GM23248 (cell line): ENCODE measurements at regions not wholly inside any gene's neighbourhood (a gene's known extent, or its start where the extent isn't known, plus 50 kb on each side); places are given as distances from the start of the nearest gene placed in this dataset.

ENCODE experiments used
- DNase-seq: peaks from one replicate; pipeline ENCODE4 v3.0.0-alpha.2; 2015
- H2AFZ ChIP-seq: fragments of 200-600 bp; sonication (generic); 2 replicates; pipeline ENCODE4 v1.6.1; 2016; ENCODE audit warnings: antibody characterized with exemption
- H3F3A ChIP-seq: fragments of 200-600 bp; sonication (generic); 2 replicates; pipeline ENCODE4 v1.6.1; 2016; ENCODE audit warnings: mild to moderate bottlenecking, antibody characterized with exemption, mixed run types; ENCODE audit not compliant: insufficient read depth
- H3K27ac ChIP-seq: fragments of 200-600 bp; sonication (generic); 2 replicates; pipeline ENCODE4 v1.5.1; 2016; ENCODE audit warnings: mild to moderate bottlenecking
- H3K27me3 ChIP-seq: fragments of 200-600 bp; sonication (generic); replicated peaks from 2 replicates; pipeline ENCODE4 v1.6.1; 2016; ENCODE audit warnings: mild to moderate bottlenecking; ENCODE audit not compliant: insufficient read depth
- H3K36me3 ChIP-seq: fragments of 200-600 bp; sonication (generic); 2 replicates; pipeline ENCODE4 v1.6.1; 2016; ENCODE audit warnings: low read depth, mild to moderate bottlenecking
- H3K4me1 ChIP-seq: fragments of 200-600 bp; sonication (generic); 2 replicates; pipeline ENCODE4 v1.6.1; 2016; ENCODE audit warnings: mild to moderate bottlenecking; ENCODE audit not compliant: insufficient read depth
- H3K4me2 ChIP-seq: fragments of 200-600 bp; sonication (generic); one replicate; pipeline ENCODE4 v1.6.1; 2016; ENCODE audit warnings: mild to moderate bottlenecking; ENCODE audit not compliant: unreplicated experiment
- H3K4me3 ChIP-seq: fragments of 200-600 bp; sonication (generic); 2 replicates; pipeline ENCODE4 v1.5.1; 2016; ENCODE audit warnings: mild to moderate bottlenecking
- H3K79me2 ChIP-seq: fragments of 200-600 bp; sonication (generic); 2 replicates; pipeline ENCODE4 v1.6.1; 2016; ENCODE audit warnings: mild to moderate bottlenecking; ENCODE audit not compliant: insufficient read depth
- H3K9ac ChIP-seq: fragments of 200-600 bp; sonication (generic); 2 replicates; pipeline ENCODE4 v1.6.1; 2016; ENCODE audit warnings: mild to moderate bottlenecking
- H3K9me2 ChIP-seq: fragments of 200-600 bp; sonication (generic); 2 replicates; pipeline ENCODE4 v1.6.1; 2016; ENCODE audit warnings: mixed run types, mild to moderate bottlenecking, moderate library complexity; ENCODE audit not compliant: insufficient read depth
- H3K9me3 ChIP-seq: fragments of 200-600 bp; sonication (generic); one replicate; pipeline ENCODE4 v1.6.1; 2017; ENCODE audit warnings: low read depth
- H4K20me1 ChIP-seq: fragments of 200-600 bp; sonication (generic); 2 replicates; pipeline ENCODE4 v1.6.0; 2016; ENCODE audit not compliant: insufficient read depth
- EZH2 ChIP-seq: fragments of 200-600 bp; sonication (generic); IDR thresholded peaks from 2 replicates; pipeline ENCODE4 v1.6.1; 2018; ENCODE audit warnings: antibody characterized with exemption, mild to moderate bottlenecking; ENCODE audit not compliant: insufficient read depth, poor library complexity, severe bottlenecking
- EZH2phosphoT487 ChIP-seq: fragments of 200-600 bp; sonication (generic); IDR thresholded peaks from 2 replicates; pipeline ENCODE4 v1.6.1; 2018; ENCODE audit warnings: antibody characterized with exemption, moderate library complexity, mild to moderate bottlenecking, low read depth; ENCODE audit not compliant: insufficient read depth
- WGBS, 2 experiments: methylation state at CpG; one replicate each; pipeline ENCODE4 v1.1.6; 2015 to 2017; ENCODE audit warnings: low lambda C conversion rate in 2 of 2, low coverage in 1 of 2; ENCODE audit errors: missing lambda C conversion rate in 2 of 2; 5-methylcytosine and 5-hydroxymethylcytosine counted together
- in situ Hi-C: fragments of 300-500 bp; cut with MboI; formaldehyde crosslinking; loops from 2 replicates; pipeline ENCODE4 v1.15.0; 2020

DNA sequence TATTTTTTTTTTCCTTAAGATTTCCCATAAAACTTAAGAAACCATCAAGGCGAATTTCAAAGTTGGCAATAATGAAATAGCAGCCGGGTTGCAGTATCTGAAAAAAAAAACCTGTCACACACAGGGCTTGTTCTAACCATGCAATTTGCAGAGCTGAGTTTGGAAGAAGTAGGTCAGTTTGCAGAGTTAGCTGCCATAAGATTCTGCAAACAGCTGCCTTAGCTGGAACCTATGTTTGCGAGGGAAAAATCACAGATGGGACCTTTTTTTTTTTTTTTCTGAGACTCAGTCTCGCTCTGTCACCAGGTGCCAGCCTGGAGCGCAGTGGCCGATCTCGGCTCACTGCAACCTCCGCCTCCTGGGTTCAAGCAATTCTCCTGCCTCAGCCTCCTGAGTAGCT lies 98.5 kb upstream of the HS3ST4 start:
- H3K36me3 ChIP-seq: no peaks in the 10 kb centered on the region
- no peaks in the 10 kb centered on the region for H3K27me3 ChIP-seq
- no peaks in the 10 kb centered on the region for H3F3A ChIP-seq
- H3K4me1 ChIP-seq: no peaks in the 10 kb centered on the region
- H4K20me1 ChIP-seq: no peaks in the 10 kb centered on the region
- H3K79me2 ChIP-seq: no peaks in the 10 kb centered on the region
- H3K4me2 ChIP-seq: no peak overlapping the region
- H3K9ac ChIP-seq: no peak overlapping the region
- no peak overlapping the region for H3K27ac ChIP-seq
- no peaks in the 10 kb centered on the region for H3K9me3 ChIP-seq
- TF ChIP-seq EZH2 (no peak), EZH2phosphoT487 (no peak)
- no peak for DNase-seq
- no peak overlapping the region for H2AFZ ChIP-seq
- no peaks in the 10 kb centered on the region for H3K9me2 ChIP-seq
- H3K4me3 ChIP-seq: no peak overlapping the region
- in situ Hi-C loops: no loop called here
- 19 to 34% methylated on average over 7 to 8 of the region's 8 CpGs for WGBS, 2 experiments

DNA sequence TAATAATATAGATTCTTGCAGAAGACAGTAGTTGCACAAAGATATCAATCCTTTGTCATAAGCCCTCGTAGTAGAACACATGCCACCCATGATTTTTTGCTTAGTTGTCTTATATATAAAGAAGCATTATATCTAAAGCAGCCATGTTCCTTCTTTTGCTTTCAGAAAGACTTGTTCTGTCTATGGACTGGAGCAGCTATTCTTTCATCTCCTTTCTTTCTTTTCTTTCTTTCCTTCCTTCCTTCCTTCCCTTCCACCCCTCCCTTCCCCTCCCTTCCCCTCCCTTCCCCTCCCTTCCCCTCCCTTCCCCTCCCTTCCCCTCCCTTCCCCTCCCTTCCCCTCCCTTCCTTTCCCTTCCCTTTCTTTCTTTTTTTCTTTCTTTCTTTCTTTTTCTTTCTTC lies 104.0 kb upstream of the HS3ST4 start:
- Histone ChIP-seq H3K4me3 (no peak overlapping the region), H3K27me3 (no peaks in the 10 kb centered on the region), H3K4me2 (no peak overlapping the region), H3K9me2 (no peaks in the 10 kb centered on the region), H2AFZ (no peak overlapping the region), H3K27ac (no peak overlapping the region), H4K20me1 (no peaks in the 10 kb centered on the region), H3K36me3 (no peaks in the 10 kb centered on the region), H3K79me2 (no peaks in the 10 kb centered on the region), H3K4me1 (no peaks in the 10 kb centered on the region), H3K9me3 (no peaks in the 10 kb centered on the region), H3K9ac (no peak overlapping the region), H3F3A (no peaks in the 10 kb centered on the region)
- TF ChIP-seq EZH2: no peak
- TF ChIP-seq EZH2phosphoT487: no peak
- in situ Hi-C loops: no loop called here
- WGBS, 2 experiments: 0% methylated on average over 1 of the region's 1 CpG
- no peak for DNase-seq

DNA sequence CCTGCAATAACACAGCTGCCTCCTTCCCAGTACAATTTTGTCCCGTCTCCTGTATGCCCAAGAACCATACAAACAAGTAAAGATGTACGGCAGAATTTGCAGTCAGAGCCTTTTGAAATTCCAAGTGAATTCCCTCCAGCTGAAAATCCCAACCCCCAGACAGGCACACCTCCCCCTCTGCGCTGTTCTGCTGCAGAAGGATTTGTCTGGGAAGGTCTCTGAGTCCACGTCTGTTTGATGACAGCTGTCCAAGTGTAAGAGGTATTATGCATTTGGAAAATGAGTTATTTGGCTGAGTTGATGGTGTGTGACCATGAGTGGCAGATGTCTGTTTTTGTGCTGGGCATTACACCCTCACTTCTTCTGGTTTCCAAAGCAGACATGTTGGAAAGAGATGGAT lies 104.9 kb upstream of the HS3ST4 start:
- no peaks in the 10 kb centered on the region for H3K27me3 ChIP-seq
- WGBS, 2 experiments: 12 to 16% methylated on average over 4 of the region's 4 CpGs

DNA sequence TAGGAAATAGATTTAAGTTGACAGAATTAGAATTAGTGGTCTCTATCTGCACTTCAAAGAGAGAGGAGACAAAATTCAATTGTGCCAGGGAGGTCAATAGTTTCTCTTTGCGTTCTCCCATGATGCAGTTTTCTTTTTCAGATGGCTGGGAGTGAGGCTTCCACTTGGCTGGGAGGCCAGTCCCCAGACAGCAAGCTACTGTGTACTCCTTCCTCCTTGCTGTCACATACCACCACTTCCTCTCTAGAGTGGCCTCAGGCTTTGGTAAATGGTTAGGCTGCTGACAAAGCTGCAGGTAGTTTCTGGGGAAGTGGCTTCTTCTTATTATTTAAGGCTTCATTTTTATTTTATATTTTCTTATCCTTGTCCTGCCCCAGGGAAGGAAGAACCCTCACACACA lies 106.2 kb upstream of the HS3ST4 start:
- no peaks in the 10 kb centered on the region for H3K9me3 ChIP-seq
- H4K20me1 ChIP-seq: no peaks in the 10 kb centered on the region
- H3K4me2 ChIP-seq: no peak overlapping the region
- no peak overlapping the region for H3K27ac ChIP-seq
- no peak overlapping the region for H3K9ac ChIP-seq
- no peaks in the 10 kb centered on the region for H3F3A ChIP-seq
- H3K27me3 ChIP-seq: no peaks in the 10 kb centered on the region
- no peak overlapping the region for H2AFZ ChIP-seq
- no peaks in the 10 kb centered on the region for H3K4me1 ChIP-seq
- H3K36me3 ChIP-seq: no peaks in the 10 kb centered on the region
- no peaks in the 10 kb centered on the region for H3K9me2 ChIP-seq
- no peak for DNase-seq
- TF ChIP-seq EZH2 (no peak), EZH2phosphoT487 (no peak)
- in situ Hi-C loops: no loop called here
- no peak overlapping the region for H3K4me3 ChIP-seq
- 25 to 31% methylated on average over 1 of the region's 1 CpG for WGBS, 2 experiments
- no peaks in the 10 kb centered on the region for H3K79me2 ChIP-seq

More for the DNA sequence above, 104.9 kb upstream of the HS3ST4 start:
- Histone ChIP-seq H3K36me3 (no peaks in the 10 kb centered on the region), H3K79me2 (no peaks in the 10 kb centered on the region), H3K4me1 (no peaks in the 10 kb centered on the region), H3K4me2 (no peak overlapping the region), H4K20me1 (no peaks in the 10 kb centered on the region), H2AFZ (no peak overlapping the region), H3K9me3 (no peaks in the 10 kb centered on the region), H3K9ac (no peak overlapping the region), H3K4me3 (no peak overlapping the region), H3K9me2 (no peaks in the 10 kb centered on the region), H3K27ac (no peak overlapping the region), H3F3A (no peaks in the 10 kb centered on the region)
- in situ Hi-C loops: no loop called here
- TF ChIP-seq EZH2 (no peak), EZH2phosphoT487 (no peak)
- no peak for DNase-seq

DNA sequence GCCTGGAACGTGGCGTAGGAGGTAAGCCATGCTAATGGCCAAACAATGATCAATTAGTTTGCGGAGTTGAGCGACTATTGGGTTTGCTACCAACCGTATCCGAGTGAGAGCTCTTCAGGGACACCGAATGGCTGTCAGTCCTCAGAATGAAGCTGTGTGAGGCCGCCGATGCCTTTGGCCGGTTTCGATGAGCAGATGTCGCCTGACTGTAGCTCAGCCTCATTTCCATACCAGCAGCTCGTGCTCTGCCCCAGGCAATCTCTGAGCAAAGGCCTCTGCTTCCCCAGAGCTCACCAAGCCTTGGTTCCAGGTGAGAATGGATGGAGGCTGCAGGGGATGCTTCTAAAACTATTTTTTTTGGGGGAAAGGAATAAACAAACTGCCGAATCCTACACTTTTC lies 111.7 kb upstream of the HS3ST4 start:
- Histone ChIP-seq H3K27me3 (no peaks in the 10 kb centered on the region), H3K4me2 (no peak overlapping the region), H3K9me2 (no peaks in the 10 kb centered on the region), H3K4me3 (no peak overlapping the region), H3K9me3 (no peaks in the 10 kb centered on the region), H2AFZ (no peak overlapping the region), H3K4me1 (no peaks in the 10 kb centered on the region), H3K79me2 (no peaks in the 10 kb centered on the region), H3K9ac (no peak overlapping the region), H3F3A (no peaks in the 10 kb centered on the region), H3K27ac (no peak overlapping the region), H4K20me1 (no peaks in the 10 kb centered on the region), H3K36me3 (no peaks in the 10 kb centered on the region)
- no peak for TF ChIP-seq EZH2phosphoT487
- no peak for TF ChIP-seq EZH2
- WGBS, 2 experiments: 41 to 56% methylated on average over 14 of the region's 14 CpGs
- in situ Hi-C loops: no loop called here
- DNase-seq: no peak
